NCI-H1048 (cell line): ENCODE measurements at regions not wholly inside any gene's neighbourhood (a gene's known extent, or its start where the extent isn't known, plus 50 kb on each side); places are given as distances from the start of the nearest gene placed in this dataset.
A peak's percentile ranks its signal among the peaks of the same experiment; 100 is the strongest.
"Not testable (repeated sequence)": the region's sequence is repeated elsewhere in the genome, so short reads cannot be mapped to it uniquely, and the experiment has no call there.

ENCODE experiments used
- DNase-seq: peaks from one replicate; lab custom pipeline; 2025; lab: John Stamatoyannopoulos, UW

GRCh38 chr12:84054811-84055210, 857.8 kb downstream of the SLC6A15 start:
- no peak for DNase-seq

- no peak for DNase-seq
These were observed 864.7 kb downstream of the SLC6A15 start for GRCh38 chr12:84047881-84048280.

GRCh38 chr12:84046859-84047258, 865.7 kb downstream of the SLC6A15 start:
- DNase-seq: no peak

GRCh38 chr12:84043355-84043754, 869.2 kb downstream of the SLC6A15 start:
- no peak for DNase-seq

- no peak for DNase-seq
These were observed 874.4 kb downstream of the SLC6A15 start for GRCh38 chr12:84038242-84038641.

- DNase-seq: no peak
These were observed 875.7 kb downstream of the SLC6A15 start for GRCh38 chr12:84036912-84037311.

- DNase-seq: no peak
These were observed 876.8 kb downstream of the SLC6A15 start for GRCh38 chr12:84035766-84036165.

GRCh38 chr12:84034871-84035270, 877.7 kb downstream of the SLC6A15 start:
- no peak for DNase-seq

GRCh38 chr12:84033162-84033561, 879.4 kb downstream of the SLC6A15 start:
- DNase-seq: no peak

- DNase-seq: not testable (repeated sequence)
These were observed 893.9 kb downstream of the SLC6A15 start for GRCh38 chr12:84018556-84019179.

- no peak for DNase-seq
These were observed 895.6 kb downstream of the SLC6A15 start for GRCh38 chr12:84016956-84017355.

GRCh38 chr12:83997423-83997822, 915.2 kb downstream of the SLC6A15 start:
- no peak for DNase-seq

- no peak for DNase-seq
These were observed 915.9 kb downstream of the SLC6A15 start for GRCh38 chr12:83996671-83997070.

- DNase-seq: no peak
These were observed 927.5 kb downstream of the SLC6A15 start for GRCh38 chr12:83985084-83985483.

- DNase-seq: peak; percentile 5
These were observed 932.2 kb downstream of the SLC6A15 start for GRCh38 chr12:83980398-83980797.

- DNase-seq: no peak
These were observed 932.8 kb downstream of the SLC6A15 start for GRCh38 chr12:83979785-83980184.

GRCh38 chr12:83971781-83972180, 940.8 kb downstream of the SLC6A15 start:
- no peak for DNase-seq

GRCh38 chr12:83960767-83961166, 951.8 kb downstream of the SLC6A15 start:
- DNase-seq: no peak

- no peak for DNase-seq
These were observed 953.6 kb downstream of the SLC6A15 start for GRCh38 chr12:83958997-83959396.

- DNase-seq: no peak
These were observed 957.5 kb downstream of the SLC6A15 start for GRCh38 chr12:83954956-83955601.

GRCh38 chr12:83954071-83954789, 958.4 kb downstream of the SLC6A15 start:
- no peak for DNase-seq

- DNase-seq: no peak
These were observed 966.7 kb downstream of the SLC6A15 start for GRCh38 chr12:83945871-83946270.

GRCh38 chr12:83939718-83940117, 972.9 kb downstream of the SLC6A15 start:
- DNase-seq: no peak
